Lower leg skin (tissue), 4 donors: ENCODE measurements at regions not wholly inside any gene's neighbourhood (a gene's known extent, or its start where the extent isn't known, plus 50 kb on each side); places are given as distances from the start of the nearest gene placed in this dataset.

Experiments
- DNase-seq, 2 donors: peaks; one replicate each; pipeline ENCODE4 v3.0.0-alpha.2; 2019; ENCODE audit warnings: low spot score in 2 of 2
- H3K4me3 ChIP-seq: fragments of 200-600 bp; sonication (generic); 2 replicates; pipeline ENCODE4 v1.5.1; 2017; ENCODE audit warnings: mild to moderate bottlenecking, low read depth; ENCODE audit not compliant: poor library complexity, severe bottlenecking
- CTCF ChIP-seq, 3 donors: fragments of 450-650 bp; IDR thresholded peaks; one replicate each; pipeline ENCODE4 v1.5.1; 2016; ENCODE audit warnings: antibody characterized with exemption in 3 of 3, mild to moderate bottlenecking in 3 of 3, moderate library complexity in 2 of 3
- POLR2A ChIP-seq, 2 donors: fragments of 450-650 bp; IDR thresholded peaks; one replicate each; pipeline ENCODE4 v1.6.1; 2016 to 2017; ENCODE audit warnings: antibody characterized with exemption in 2 of 2, mild to moderate bottlenecking in 1 of 2, moderate library complexity in 1 of 2
- WGBS, 2 donors: methylation state at CpG; one replicate each; pipeline ENCODE4 v1.1.5; 2018; 5-methylcytosine and 5-hydroxymethylcytosine counted together
- intact Hi-C: fragments of 100-400 bp; cut with DNase I; formaldehyde crosslinking; loops from one replicate; pipeline ENCODE4 v1.15.0; 2023; ENCODE audit warnings: low total_unique reads

GRCh38 chr3:148081926-148082325, 615.8 kb upstream of the AGTR1 start:
- H3K4me3 ChIP-seq = no peak overlapping the region
- no peak for TF ChIP-seq POLR2A (IDR thresholded peaks at IDR 0.05)
- TF ChIP-seq CTCF (IDR thresholded peaks at IDR 0.05) = no peak
- 92 to 95% methylated on average over 1 of the region's 1 CpG for WGBS, 2 donors
- no peak for DNase-seq
- intact Hi-C loops = no loop called here

- WGBS, 2 donors = 79 to 86% methylated on average over 4 of the region's 4 CpGs
- DNase-seq = no peak
- no peak overlapping the region for H3K4me3 ChIP-seq
- TF ChIP-seq CTCF (IDR thresholded peaks at IDR 0.05) (no peak), POLR2A (IDR thresholded peaks at IDR 0.05) (no peak)
- intact Hi-C loops = no loop called here
These were observed 615.0 kb upstream of the AGTR1 start for GRCh38 chr3:148082506-148083280.

GRCh38 chr3:148083526-148084182, 614.0 kb upstream of the AGTR1 start:
- no peak for DNase-seq
- WGBS, 2 donors = 72 to 74% methylated on average over 8 of the region's 8 CpGs
- intact Hi-C loops = no loop called here
- no peak overlapping the region for H3K4me3 ChIP-seq
- TF ChIP-seq CTCF (IDR thresholded peaks at IDR 0.05) = no peak
- TF ChIP-seq POLR2A (IDR thresholded peaks at IDR 0.05) = no peak

DNA sequence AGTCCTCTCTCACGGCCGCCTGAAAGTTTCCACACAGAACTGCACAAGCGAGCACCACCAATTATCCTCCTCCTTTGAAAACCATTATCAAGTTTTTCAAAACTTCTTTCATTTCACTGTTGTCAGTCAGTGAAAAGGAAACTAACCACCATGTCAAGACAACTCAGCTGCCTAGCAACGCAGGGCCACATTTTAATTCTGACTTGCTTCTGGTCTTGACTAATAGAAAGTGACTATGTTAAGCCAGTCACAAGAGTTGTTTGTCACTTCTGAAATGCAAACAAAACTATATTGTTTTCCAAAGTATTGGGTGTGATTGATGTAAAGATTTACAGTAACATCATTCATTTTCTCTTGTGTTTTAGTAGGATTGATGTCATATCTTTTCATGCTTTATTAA, 612.8 kb upstream of the AGTR1 start:
- intact Hi-C loops = no loop called here
- 90 to 93% methylated on average over 4 of the region's 4 CpGs for WGBS, 2 donors
- TF ChIP-seq CTCF (IDR thresholded peaks at IDR 0.05) (no peak), POLR2A (IDR thresholded peaks at IDR 0.05) (no peak)
- H3K4me3 ChIP-seq = no peak overlapping the region
- DNase-seq = no peak

DNA sequence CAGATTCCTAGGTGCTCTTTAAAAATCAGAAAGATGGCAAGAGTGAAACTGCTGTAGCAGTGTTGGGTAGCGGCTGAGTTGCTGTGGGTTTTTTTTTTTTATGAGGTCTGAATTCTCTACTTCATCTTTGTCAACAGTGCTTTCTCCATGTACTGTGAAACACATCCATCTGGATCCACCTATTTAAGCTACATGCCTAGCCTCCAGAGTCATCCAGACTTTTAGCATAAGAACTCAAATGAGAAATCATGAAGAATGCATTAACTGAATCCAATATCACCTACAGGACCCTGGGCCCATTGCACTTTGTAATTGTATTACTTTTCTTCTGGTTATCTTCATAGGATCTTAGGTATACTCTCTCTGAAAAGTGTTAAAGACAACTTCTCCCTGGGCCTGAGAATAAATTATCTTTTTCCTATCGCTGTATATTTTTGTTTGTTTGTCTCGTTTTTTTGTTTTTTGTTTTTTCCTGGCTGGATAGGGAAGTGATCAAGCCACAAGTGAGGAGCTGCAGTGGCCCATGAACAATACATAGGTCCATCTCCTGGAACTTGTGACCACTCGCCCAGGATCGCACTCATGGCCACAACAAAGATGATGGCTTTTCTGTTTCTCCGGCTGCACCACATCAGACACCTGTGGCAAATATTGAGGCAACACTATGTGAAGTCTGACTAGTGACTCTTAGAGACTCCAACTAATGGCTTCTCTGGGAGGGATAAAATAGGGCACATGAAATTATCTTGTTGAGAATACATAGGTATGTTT, 609.9 kb upstream of the AGTR1 start:
- 90 to 93% methylated on average over 6 of the region's 6 CpGs for WGBS, 2 donors
- no peak for TF ChIP-seq POLR2A (IDR thresholded peaks at IDR 0.05)
- TF ChIP-seq CTCF (IDR thresholded peaks at IDR 0.05) = no peak
- DNase-seq = no peak
- H3K4me3 ChIP-seq = no peak overlapping the region
- intact Hi-C loops = no loop called here
